Endodermal cell (in vitro differentiated cells): ENCODE measurements at regions not wholly inside any gene's neighbourhood (a gene's known extent, or its start where the extent isn't known, plus 50 kb on each side); places are given as distances from the start of the nearest gene placed in this dataset.

Experiments
- DNase-seq: peaks from one replicate; pipeline ENCODE4 v3.0.0-alpha.2; 2017
- H3K27ac ChIP-seq: 2 replicates; pipeline ENCODE4 v1.5.1; 2013; ENCODE audit warnings: mild to moderate bottlenecking, low read depth, low read length, moderate library complexity
- H3K27me3 ChIP-seq: 2 replicates; pipeline ENCODE4 v1.6.1; 2013; ENCODE audit warnings: mild to moderate bottlenecking, low read length, moderate library complexity; ENCODE audit not compliant: insufficient read depth, control insufficient read depth, poor library complexity, severe bottlenecking
- H3K36me3 ChIP-seq: 2 replicates; pipeline ENCODE4 v1.7.0; 2013; ENCODE audit warnings: mild to moderate bottlenecking, low read length, moderate library complexity; ENCODE audit not compliant: control insufficient read depth, insufficient read depth
- H3K4me1 ChIP-seq: one replicate; pipeline ENCODE4 v1.7.0; 2013; ENCODE audit warnings: low read length; ENCODE audit not compliant: control insufficient read depth, insufficient read depth
- H3K4me3 ChIP-seq: 2 replicates; pipeline ENCODE4 v1.5.1; 2013; ENCODE audit warnings: mild to moderate bottlenecking, low read length, moderate library complexity
- H3K9ac ChIP-seq: 2 replicates; pipeline ENCODE4 v1.6.1; 2013; ENCODE audit warnings: mild to moderate bottlenecking, low read length, moderate library complexity; ENCODE audit not compliant: poor library complexity, severe bottlenecking; ENCODE audit errors: extremely low read depth
- H3K9me3 ChIP-seq: 2 replicates; pipeline ENCODE4 v1.6.1; 2013; ENCODE audit warnings: mild to moderate bottlenecking, low read length, moderate library complexity; ENCODE audit not compliant: control insufficient read depth
- H3K27ac Mint-ChIP-seq: 2 replicates; pipeline ENCODE4 v1.8.0; 2020; ENCODE audit warnings: mixed read lengths
- H3K27me3 Mint-ChIP-seq: 2 replicates; pipeline ENCODE4 v1.8.0; 2021; ENCODE audit warnings: mild to moderate bottlenecking, mixed read lengths; ENCODE audit not compliant: insufficient read depth
- H3K36me3 Mint-ChIP-seq: 2 replicates; pipeline ENCODE4 v1.8.0; 2020; ENCODE audit warnings: low read depth, mixed read lengths
- H3K4me1 Mint-ChIP-seq: 2 replicates; pipeline ENCODE4 v1.8.0; 2020; ENCODE audit warnings: mixed read lengths
- H3K4me3 Mint-ChIP-seq: 2 replicates; pipeline ENCODE4 v1.8.0; 2020; ENCODE audit warnings: mild to moderate bottlenecking, moderate library complexity, mixed read lengths
- H3K9me3 Mint-ChIP-seq: 2 replicates; pipeline ENCODE4 v1.8.0; 2020; ENCODE audit warnings: mild to moderate bottlenecking, mixed read lengths
- CTCF ChIP-seq: fragments of 200-600 bp; sonication (generic); conservative IDR thresholded peaks from 2 replicates; pipeline ENCODE4 v1.5.0; 2021; ENCODE audit warnings: antibody characterized with exemption, mild to moderate bottlenecking
- WGBS, 2 experiments: methylation state at CpG; one replicate each; pipeline versions ENCODE4 v1.1.5 to v1.1.7; 2013; ENCODE audit warnings: missing lambda C conversion rate in 2 of 2, mixed read lengths in 1 of 2; ENCODE audit not compliant: insufficient coverage in 1 of 2, insufficient read length in 1 of 2; 5-methylcytosine and 5-hydroxymethylcytosine counted together

- Mint-ChIP-seq H3K4me1 (peaks cover 22% of the 10 kb centered on the region), H3K4me3 (no peak overlapping the region), H3K36me3 (no peaks in the 10 kb centered on the region), H3K27ac (no peak overlapping the region), H3K27me3 (no peaks in the 10 kb centered on the region), H3K9me3 (no peaks in the 10 kb centered on the region)
- Histone ChIP-seq H3K27me3 (no peaks in the 10 kb centered on the region), H3K27ac (no peak overlapping the region), H3K4me3 (no peak overlapping the region), H3K9ac (no peak overlapping the region), H3K4me1 (no peaks in the 10 kb centered on the region), H3K9me3 (no peaks in the 10 kb centered on the region), H3K36me3 (no peaks in the 10 kb centered on the region)
- WGBS, 2 experiments, result 95 to 100% methylated on average over 1 to 2 of the region's 2 CpGs
- TF ChIP-seq CTCF, result no peak
- no peak for DNase-seq
These were observed 112.7 kb downstream of the OXSM start for GRCh38 chr3:25902586-25902985.

GRCh38 chr3:25903371-25904129 is 113.7 kb downstream of the OXSM start:
- Histone ChIP-seq H3K9ac (no peak overlapping the region), H3K4me3 (no peak overlapping the region), H3K9me3 (no peaks in the 10 kb centered on the region), H3K27ac (peak overlapping the region; percentile 18), H3K4me1 (no peaks in the 10 kb centered on the region), H3K27me3 (no peaks in the 10 kb centered on the region), H3K36me3 (no peaks in the 10 kb centered on the region)
- 91 to 92% methylated on average over 3 of the region's 3 CpGs for whole genome bisulfite sequencing, 2 experiments
- H3K9me3 Mint-ChIP-seq, result no peaks in the 10 kb centered on the region
- peaks cover 22% of the 10 kb centered on the region for H3K4me1 Mint-ChIP-seq
- TF ChIP-seq CTCF, result no peak
- no peak overlapping the region for H3K4me3 Mint-ChIP-seq
- H3K27me3 Mint-ChIP-seq, result no peaks in the 10 kb centered on the region
- no peaks in the 10 kb centered on the region for H3K36me3 Mint-ChIP-seq
- no peak overlapping the region for H3K27ac Mint-ChIP-seq
- DNase-seq, result no peak

- Histone ChIP-seq H3K4me1 (no peaks in the 10 kb centered on the region), H3K36me3 (no peaks in the 10 kb centered on the region), H3K27me3 (no peaks in the 10 kb centered on the region), H3K4me3 (no peak overlapping the region), H3K27ac (peak overlapping the region; percentile 18), H3K9ac (no peak overlapping the region), H3K9me3 (no peaks in the 10 kb centered on the region)
- no peaks in the 10 kb centered on the region for H3K9me3 Mint-ChIP-seq
- 84 to 90% methylated on average over 2 to 3 of the region's 3 CpGs for WGBS, 2 experiments
- DNase-seq, result peak; percentile 66
- H3K4me1 Mint-ChIP-seq, result peaks cover 21% of the 10 kb centered on the region
- no peaks in the 10 kb centered on the region for H3K27me3 Mint-ChIP-seq
- H3K27ac Mint-ChIP-seq, result no peak overlapping the region
- peak; percentile 71 for TF ChIP-seq CTCF
- no peak overlapping the region for H3K4me3 Mint-ChIP-seq
- H3K36me3 Mint-ChIP-seq, result no peaks in the 10 kb centered on the region
These were observed 114.3 kb downstream of the OXSM start for GRCh38 chr3:25904206-25904605.
